Mucosa of descending colon (tissue), 3 donors: ENCODE measurements at regions not wholly inside any gene's neighbourhood (a gene's known extent, or its start where the extent isn't known, plus 50 kb on each side); places are given as distances from the start of the nearest gene placed in this dataset.
A peak's percentile ranks its signal among the peaks of the same experiment; 100 is the strongest.

Experiments used
- ATAC-seq: fragments of 200-7000 bp; cut with Tn5 transposase; one replicate; pipeline ENCODE4 v1.9.1; 2020; ENCODE audit warnings: mild to moderate bottlenecking, moderate library complexity
- DNase-seq, 3 donors: peaks; one replicate each; pipeline ENCODE4 v3.0.0-alpha.2; 2020
- H3K36me3 ChIP-seq: fragments of 200-600 bp; one replicate; pipeline ENCODE4 v1.8.0; 2021; ENCODE audit warnings: low read depth, mild to moderate bottlenecking
- H3K4me1 ChIP-seq: fragments of 200-600 bp; one replicate; pipeline ENCODE4 v1.8.0; 2021; ENCODE audit warnings: low read depth, mild to moderate bottlenecking
- H3K4me3 ChIP-seq: fragments of 200-600 bp; one replicate; pipeline ENCODE4 v1.8.0; 2021; ENCODE audit warnings: mild to moderate bottlenecking
- H3K9me3 ChIP-seq: fragments of 200-600 bp; one replicate; pipeline ENCODE4 v1.8.0; 2021; ENCODE audit warnings: mild to moderate bottlenecking
- intact Hi-C, 2 donors: fragments of 100-400 bp; cut with DNase I in 1 of 2; cut with micrococcal nuclease in 1 of 2; formaldehyde crosslinking; loops; one replicate each; pipeline versions ENCODE4 v1.11.0 to v1.11.1; 2022; cut with DNase I, micrococcal nuclease
- TF ChIP-seq, protein P1 (sequence below): fragments of 200-600 bp; IDR thresholded peaks from one replicate; pipeline ENCODE4 v1.8.0; 2022; ENCODE audit warnings: antibody characterized with exemption, mild to moderate bottlenecking
- donor health status: DM: no; HTN: no; CAD: no; lungs with moderate emphysema.
- donor health status: DM: no; HTN: no; CAD: no.
- donor health status: DM: no; HTN: yes; CAD: no.

DNA sequence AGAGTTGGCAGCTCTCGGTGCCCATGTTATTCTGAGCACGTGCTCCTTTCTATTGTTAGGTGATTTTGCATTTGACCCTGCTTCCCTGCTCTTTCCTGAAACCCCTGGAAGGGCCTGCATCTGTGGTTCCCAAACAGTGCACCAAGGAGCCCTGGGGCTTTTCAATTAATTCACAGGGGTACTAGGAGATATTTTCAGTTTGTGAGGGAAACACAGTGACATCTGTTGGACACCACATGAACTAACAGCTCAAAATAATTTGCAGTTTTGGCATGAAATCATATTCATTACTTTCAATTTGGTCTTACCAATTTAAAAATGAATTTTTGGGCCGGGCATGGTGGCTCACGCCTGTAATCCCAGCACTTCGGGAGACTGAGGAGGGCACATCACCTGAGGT, 156.6 kb downstream of the GATB start:
- H3K4me1 ChIP-seq: no peaks in the 10 kb centered on the region
- peak; percentile 34 for ATAC-seq
- intact Hi-C loops: no loop called here
- no peak for DNase-seq
- H3K4me3 ChIP-seq: no peak overlapping the region
- TF ChIP-seq, protein P1, sequence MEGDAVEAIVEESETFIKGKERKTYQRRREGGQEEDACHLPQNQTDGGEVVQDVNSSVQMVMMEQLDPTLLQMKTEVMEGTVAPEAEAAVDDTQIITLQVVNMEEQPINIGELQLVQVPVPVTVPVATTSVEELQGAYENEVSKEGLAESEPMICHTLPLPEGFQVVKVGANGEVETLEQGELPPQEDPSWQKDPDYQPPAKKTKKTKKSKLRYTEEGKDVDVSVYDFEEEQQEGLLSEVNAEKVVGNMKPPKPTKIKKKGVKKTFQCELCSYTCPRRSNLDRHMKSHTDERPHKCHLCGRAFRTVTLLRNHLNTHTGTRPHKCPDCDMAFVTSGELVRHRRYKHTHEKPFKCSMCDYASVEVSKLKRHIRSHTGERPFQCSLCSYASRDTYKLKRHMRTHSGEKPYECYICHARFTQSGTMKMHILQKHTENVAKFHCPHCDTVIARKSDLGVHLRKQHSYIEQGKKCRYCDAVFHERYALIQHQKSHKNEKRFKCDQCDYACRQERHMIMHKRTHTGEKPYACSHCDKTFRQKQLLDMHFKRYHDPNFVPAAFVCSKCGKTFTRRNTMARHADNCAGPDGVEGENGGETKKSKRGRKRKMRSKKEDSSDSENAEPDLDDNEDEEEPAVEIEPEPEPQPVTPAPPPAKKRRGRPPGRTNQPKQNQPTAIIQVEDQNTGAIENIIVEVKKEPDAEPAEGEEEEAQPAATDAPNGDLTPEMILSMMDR: no peak
- no peaks in the 10 kb centered on the region for H3K36me3 ChIP-seq
- no peaks in the 10 kb centered on the region for H3K9me3 ChIP-seq

DNA sequence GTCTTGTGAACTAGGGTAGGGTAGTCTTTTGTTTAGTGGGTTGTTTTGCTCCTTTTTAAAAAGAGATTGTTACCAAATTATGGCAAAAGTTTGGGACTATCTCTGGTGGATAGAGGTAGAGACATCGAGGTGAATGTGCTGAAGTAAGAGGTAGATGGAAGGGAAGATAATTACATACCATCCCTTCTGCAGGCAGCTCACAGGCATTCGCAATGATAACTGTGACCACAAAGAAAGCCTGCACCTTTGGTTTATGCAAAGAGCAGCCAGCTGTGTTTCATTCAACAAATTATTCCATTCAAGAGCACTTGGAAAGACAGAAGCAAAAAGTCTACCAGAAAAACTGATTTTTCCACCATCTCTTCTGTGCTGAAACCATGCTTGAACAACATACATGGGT, 155.6 kb downstream of the GATB start:
- no peaks in the 10 kb centered on the region for H3K36me3 ChIP-seq
- no peaks in the 10 kb centered on the region for H3K9me3 ChIP-seq
- DNase-seq (no peak), ATAC-seq (no peak)
- no peaks in the 10 kb centered on the region for H3K4me1 ChIP-seq
- TF ChIP-seq, protein P1: no peak
- intact Hi-C loops: no loop called here
- H3K4me3 ChIP-seq: no peak overlapping the region

DNA sequence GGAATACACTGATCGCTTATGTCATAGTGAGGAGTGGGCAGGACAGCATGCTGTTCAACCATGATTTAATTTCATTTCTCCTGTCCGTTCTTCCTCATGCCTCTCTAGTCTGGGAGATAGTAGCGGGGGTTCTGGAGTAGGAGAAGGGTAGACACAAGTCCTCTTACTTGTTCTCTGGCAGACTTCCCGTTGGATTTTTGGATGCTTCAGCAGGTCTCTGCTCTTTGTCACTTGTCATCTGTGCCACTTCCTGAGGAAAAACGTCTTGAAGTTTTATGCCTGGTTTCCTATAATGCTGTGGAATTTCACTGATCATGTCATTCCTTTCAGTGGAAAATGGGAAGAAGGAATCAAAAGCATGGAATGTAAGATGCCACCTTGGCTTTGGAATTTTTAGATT, 154.7 kb downstream of the GATB start:
- DNase-seq (no peak), ATAC-seq (no peak)
- no peaks in the 10 kb centered on the region for H3K9me3 ChIP-seq
- no peaks in the 10 kb centered on the region for H3K4me1 ChIP-seq
- intact Hi-C loops: no loop called here
- H3K4me3 ChIP-seq: no peak overlapping the region
- TF ChIP-seq, protein P1: no peak
- no peaks in the 10 kb centered on the region for H3K36me3 ChIP-seq

DNA sequence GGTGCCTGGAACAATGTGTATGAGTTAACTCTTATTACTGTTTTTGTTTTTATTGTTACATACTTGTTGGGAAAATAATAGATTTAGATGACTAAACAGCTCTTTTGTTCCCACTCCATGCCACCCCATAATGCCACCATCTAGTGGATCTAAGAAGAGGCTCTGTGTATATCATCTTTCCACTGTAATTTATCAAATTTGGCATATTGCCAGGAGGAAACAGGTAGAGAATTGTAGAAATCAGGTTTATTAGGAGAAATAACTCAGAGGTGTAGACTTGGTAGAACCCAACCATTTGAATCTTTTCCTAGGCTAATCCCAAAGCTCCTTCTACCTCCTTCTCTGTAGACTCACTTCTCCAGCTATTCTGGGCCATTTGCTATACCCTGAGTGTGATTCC, 150.6 kb downstream of the GATB start:
- intact Hi-C loops: no loop called here
- TF ChIP-seq, protein P1: no peak
- Histone ChIP-seq H3K9me3 (no peaks in the 10 kb centered on the region), H3K4me1 (no peaks in the 10 kb centered on the region), H3K36me3 (no peaks in the 10 kb centered on the region), H3K4me3 (no peak overlapping the region)
- no peak for DNase-seq
- no peak for ATAC-seq

DNA sequence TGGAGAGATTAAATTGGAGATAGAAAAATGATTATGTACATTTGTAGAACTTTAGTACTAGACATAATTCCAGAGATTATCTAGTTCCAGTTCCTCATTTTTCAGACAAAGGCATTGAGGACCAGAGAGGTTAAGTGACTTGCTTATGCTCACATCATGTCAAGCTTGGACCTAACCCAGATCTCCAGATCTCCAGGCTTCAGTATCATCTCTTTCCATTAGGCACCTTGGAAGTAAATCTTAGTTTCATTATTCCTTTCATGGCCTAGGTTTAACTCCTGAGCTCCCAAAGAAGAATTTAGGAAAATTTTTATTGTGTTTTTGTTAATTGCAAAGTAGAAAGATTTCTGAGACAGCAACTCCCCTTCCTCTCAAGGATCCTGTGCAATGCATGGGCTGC, 148.8 kb downstream of the GATB start:
- TF ChIP-seq, protein P1: no peak
- no peak overlapping the region for H3K4me3 ChIP-seq
- intact Hi-C loops: no loop called here
- H3K36me3 ChIP-seq: no peaks in the 10 kb centered on the region
- DNase-seq (no peak), ATAC-seq (no peak)
- no peaks in the 10 kb centered on the region for H3K4me1 ChIP-seq
- H3K9me3 ChIP-seq: no peaks in the 10 kb centered on the region

DNA sequence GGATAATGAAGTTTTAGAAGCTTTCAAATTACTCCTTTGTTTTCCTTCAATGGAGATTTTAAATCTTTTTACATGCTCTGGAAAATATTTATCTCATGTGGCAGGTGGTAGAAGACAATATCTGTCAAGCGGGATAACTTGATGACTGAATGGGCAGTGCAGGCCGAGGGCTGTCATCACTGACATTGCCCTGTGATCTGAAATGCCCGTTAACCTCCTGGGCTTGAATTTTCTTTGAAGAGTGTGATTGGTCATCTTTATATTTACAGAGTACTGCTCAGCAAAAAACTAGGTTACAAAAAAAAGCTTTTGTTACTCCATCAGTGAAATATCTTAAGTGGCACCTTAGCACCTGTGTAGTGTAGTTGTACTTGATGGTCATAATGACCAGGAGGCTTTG, 147.5 kb downstream of the GATB start:
- DNase-seq (no peak), ATAC-seq (no peak)
- H3K36me3 ChIP-seq: no peaks in the 10 kb centered on the region
- H3K4me1 ChIP-seq: no peaks in the 10 kb centered on the region
- intact Hi-C loops: no loop called here
- H3K4me3 ChIP-seq: no peak overlapping the region
- no peaks in the 10 kb centered on the region for H3K9me3 ChIP-seq
- TF ChIP-seq, protein P1: no peak
